K562 (cell line): ENCODE measurements at regions not wholly inside any gene's neighbourhood (a gene's known extent, or its start where the extent isn't known, plus 50 kb on each side); places are given as distances from the start of the nearest gene placed in this dataset.

Source experiments
- ATAC-seq: fragments of 200-7000 bp; cut with Tn5 transposase; 3 replicates; pipeline ENCODE4 v1.9.1; 2020; ENCODE audit warnings: moderate library complexity
- BruUV-seq: library from RNA; stranded (reverse); fragments of 400-500 nt; replicated peaks from 2 replicates; lab custom pipeline; 2021; lab: Mats Ljungman, UMichigan
- CTCF ChIA-PET: fragments of 300-600 bp; formaldehyde crosslinking; extraction: SDS; loops from one replicate; lab custom pipeline; 2021; ENCODE audit warnings: low intra/inter-chr PET ratio; lab: Yijun Ruan, JAX
- POLR2A ChIA-PET: fragments of 300-600, 350-650 bp; sonication (Branson Sonifier 250); formaldehyde crosslinking; extraction: SDS; loops from one replicate; lab custom pipeline; 2021; ENCODE audit warnings: antibody characterized with exemption, inconsistent platforms; lab: Yijun Ruan, JAX
- DNase-seq, 4 experiments: peaks; one replicate each; pipeline versions ENCODE4 v3.0.0 to v3.0.0-alpha.2; 2011 to 2018; ENCODE audit warnings: low spot score in 3 of 4, mixed read lengths in 3 of 4; ENCODE audit errors: extremely low read depth in 1 of 4
- FAIRE-seq: peaks from 2 replicates; lab custom pipeline; 2011; peaks lifted over from hg19 to GRCh38; lab: Jason Lieb, UNC
- H2AFZ ChIP-seq: 2 replicates; pipeline ENCODE4 v1.6.0; 2011; ENCODE audit warnings: low read depth, low read length, control low read depth, inconsistent platforms
- H3K27ac ChIP-seq: fragments of 200-600 bp; 3 replicates; pipeline ENCODE4 v1.8.0; 2011; ENCODE audit warnings: low read depth, mild to moderate bottlenecking, control low read depth, inconsistent platforms, low read length, moderate library complexity, mixed read lengths; ENCODE audit errors: extremely low read depth
- H3K27me3 ChIP-seq, 2 experiments: fragments of 300-600 bp in 1 of 2; 2 replicates in 1 of 2; 3 replicates in 1 of 2; pipeline versions ENCODE4 v1.6.0 to v1.8.0; 2011; ENCODE audit warnings: inconsistent platforms in 2 of 2, low read length in 2 of 2, mild to moderate bottlenecking in 1 of 2, mixed read lengths in 1 of 2, moderate library complexity in 1 of 2; ENCODE audit not compliant: control insufficient read depth in 2 of 2, insufficient read depth in 2 of 2
- H3K36me3 ChIP-seq: fragments of 300-600 bp; 3 replicates; pipeline ENCODE4 v1.8.0; 2011; ENCODE audit warnings: mild to moderate bottlenecking, low read length, inconsistent platforms; ENCODE audit not compliant: control insufficient read depth, insufficient read depth
- H3K4me1 ChIP-seq, 2 experiments: fragments of 200-600 bp in 1 of 2; replicated peaks in 1 of 2; 2 replicates in 1 of 2; 3 replicates in 1 of 2; pipeline versions ENCODE4 v1.5.1 to v1.8.0; 2011; ENCODE audit warnings: inconsistent platforms in 2 of 2, low read length in 2 of 2, mild to moderate bottlenecking in 1 of 2, mixed read lengths in 1 of 2, moderate library complexity in 1 of 2; ENCODE audit not compliant: control insufficient read depth in 2 of 2, insufficient read depth in 2 of 2
- H3K4me2 ChIP-seq: 2 replicates; pipeline ENCODE4 v1.6.1; 2011; ENCODE audit warnings: low read length, control low read depth, inconsistent platforms, mixed read lengths; ENCODE audit not compliant: insufficient read depth
- H3K4me3 ChIP-seq: fragments of 200-600 bp; sonication (generic), shearing (Covaris generic); 2 replicates; pipeline ENCODE4 v1.5.1; 2016; ENCODE audit warnings: control low read depth, inconsistent platforms
- H3K79me2 ChIP-seq: fragments of 200-600 bp; 3 replicates; pipeline ENCODE4 v1.8.0; 2011; ENCODE audit warnings: low read length, inconsistent platforms; ENCODE audit not compliant: control insufficient read depth, insufficient read depth
- H3K9ac ChIP-seq, 2 experiments: 2 replicates each; pipeline versions ENCODE4 v1.6.0 to v1.6.1; 2011; ENCODE audit warnings: low read depth in 2 of 2, low read length in 2 of 2, control low read depth in 1 of 2, inconsistent platforms in 1 of 2, mild to moderate bottlenecking in 1 of 2, mixed read lengths in 1 of 2; ENCODE audit not compliant: insufficient read depth in 1 of 2
- H3K9me1 ChIP-seq: one replicate; pipeline ENCODE4 v1.6.0; 2011; ENCODE audit warnings: inconsistent platforms, mild to moderate bottlenecking, low read length, moderate library complexity; ENCODE audit not compliant: control insufficient read depth, insufficient read depth
- H3K9me3 ChIP-seq: replicated peaks from 2 replicates; pipeline ENCODE4 v1.5.1; 2011; ENCODE audit warnings: low read depth, low read length, inconsistent platforms; ENCODE audit not compliant: control insufficient read depth, insufficient read depth
- H4K20me1 ChIP-seq: replicated peaks from 2 replicates; pipeline ENCODE4 v1.6.1; 2011; ENCODE audit warnings: low read length, inconsistent platforms, mixed read lengths; ENCODE audit not compliant: control insufficient read depth, insufficient read depth
- DDX20 ChIP-seq: fragments of 450-650 bp; IDR thresholded peaks from 2 replicates; pipeline ENCODE4 v1.6.1; 2016; ENCODE audit warnings: missing genetic modification characterization, low read depth, mild to moderate bottlenecking, missing compliant biosample characterization, moderate library complexity
- GTF3C2 ChIP-seq: IDR thresholded peaks from 3 replicates; pipeline ENCODE4 v1.6.1; 2011; ENCODE audit warnings: borderline replicate concordance, mild to moderate bottlenecking, moderate library complexity; ENCODE audit not compliant: insufficient read length; ENCODE audit errors: extremely low read depth
- HDAC8 ChIP-seq: fragments of 450-650 bp; IDR thresholded peaks from 2 replicates; pipeline ENCODE4 v1.6.1; 2016; ENCODE audit warnings: mild to moderate bottlenecking, missing genetic modification characterization, moderate library complexity, missing compliant biosample characterization
- HDGF ChIP-seq: fragments of 450-650 bp; IDR thresholded peaks from 2 replicates; pipeline ENCODE4 v1.6.1; 2016
- HOMEZ ChIP-seq: fragments of 250-450 bp; sonication (Bioruptor Pico); IDR thresholded peaks from 2 replicates; pipeline ENCODE4 v1.4.0; 2020; ENCODE audit warnings: mild to moderate bottlenecking, moderate library complexity
- MCM2 ChIP-seq: fragments of 450-650 bp; IDR thresholded peaks from 2 replicates; pipeline ENCODE4 v1.6.1; 2017; ENCODE audit warnings: low read depth, mild to moderate bottlenecking
- MCM7 ChIP-seq, 2 experiments: fragments of 450-650 bp; IDR thresholded peaks; 2 replicates each; pipeline ENCODE4 v1.6.1; 2016 to 2018
- THRA ChIP-seq: fragments of 450-650 bp; IDR thresholded peaks from 2 replicates; pipeline ENCODE4 v1.6.1; 2017; ENCODE audit warnings: mild to moderate bottlenecking, moderate library complexity
- ZBTB43 ChIP-seq: sonication (generic); formaldehyde crosslinking; IDR thresholded peaks from 2 replicates; pipeline ENCODE4 v1.8.0; 2023; ENCODE audit warnings: mild to moderate bottlenecking, missing genetic modification reagents
- ZFP91 ChIP-seq: sonication (generic); formaldehyde crosslinking; IDR thresholded peaks from 2 replicates; pipeline ENCODE4 v1.8.0; 2022; ENCODE audit warnings: mild to moderate bottlenecking, missing genetic modification reagents
- ZNF436 ChIP-seq: fragments of 250-450, 450-650 bp; sonication (Bioruptor Pico); formaldehyde crosslinking; IDR thresholded peaks from 2 replicates; pipeline ENCODE4 v1.7.0; 2020; ENCODE audit warnings: mild to moderate bottlenecking
- ZNF586 ChIP-seq: fragments of 450-650 bp; formaldehyde crosslinking; conservative IDR thresholded peaks from 2 replicates; pipeline ENCODE4 v1.4.0; 2020; ENCODE audit warnings: mild to moderate bottlenecking, moderate library complexity
- WGBS: fragments of 100-300 bp; shearing (Covaris generic); methylation state at CpG from one replicate; pipeline ENCODE4 v1.1.6; 2016; ENCODE audit warnings: low coverage, mixed read lengths; ENCODE audit not compliant: insufficient coverage; ENCODE audit errors: missing lambda C conversion rate; 5-methylcytosine and 5-hydroxymethylcytosine counted together
- in situ Hi-C: fragments of 300-500 bp; cut with MboI; formaldehyde crosslinking; loops from 4 replicates; pipeline ENCODE4 v1.15.0; 2018; ENCODE audit warnings: inconsistent platforms, mixed read lengths
- intact Hi-C: fragments of 100-400 bp; cut with micrococcal nuclease; formaldehyde crosslinking; loops from 2 replicates; pipeline ENCODE4 v1.14.2; 2022

- TF ChIP-seq DDX20 (peak; percentile 93), HDAC8 (tag) (peak; percentile 94), ZNF586 (CRISPR knock-in tag) (peak; percentile 76; the same call in 1 of the 2 replicates)
Measured at GRCh38 chr2:12083713-12084419, 337.4 kb downstream of the LPIN1 start (continued).

GRCh38 chr2:12087175-12087574, 340.7 kb downstream of the LPIN1 start:
- no peaks in the 10 kb centered on the region for H3K9me1 ChIP-seq
- no peaks in the 10 kb centered on the region for H4K20me1 ChIP-seq
- POLR2A ChIA-PET, result interaction anchor here (0.6 kb wide), 1 partner anchor 487 kb away, joined by 3 read pairs; no protein-coding TSS in a partner anchor
- no peaks in the 10 kb centered on the region for H3K79me2 ChIP-seq
- H2AFZ ChIP-seq, result no peak overlapping the region
- H3K9ac ChIP-seq, result no peak overlapping the region
- in situ Hi-C loops, result no loop called here
- H3K27ac ChIP-seq, result no peak overlapping the region
- H3K4me1 ChIP-seq, result peaks cover 3 to 6% of the 10 kb centered on the region in 2 experiments; a peak in 3 of 5 replicates
- DNase-seq, result no peak
- FAIRE-seq, result no peak
- 34% methylated on average over 2 of the region's 2 CpGs for WGBS
- CTCF ChIA-PET, result no interaction called here
- no peak overlapping the region for H3K4me3 ChIP-seq
- H3K36me3 ChIP-seq, result no peaks in the 10 kb centered on the region
- no peak overlapping the region for H3K4me2 ChIP-seq
- no peak for ATAC-seq
- no peaks in the 10 kb centered on the region for H3K9me3 ChIP-seq
- BruUV-seq, result no TSS peak
- intact Hi-C loops, result no loop called here
- H3K27me3 ChIP-seq, result no peaks in the 10 kb centered on the region
- no peak for TF ChIP-seq ZNF436 (CRISPR knock-in tag)
- no peak for TF ChIP-seq MCM7 (IDR thresholded peaks at IDR 0.05)
- no peak for TF ChIP-seq ZFP91 (CRISPR knock-in tag)
- TF ChIP-seq THRA, result no peak
- TF ChIP-seq MCM2, result no peak
- TF ChIP-seq GTF3C2, result no peak
- no peak for TF ChIP-seq HDGF
- no peak for TF ChIP-seq HOMEZ (CRISPR knock-in tag)
- no peak for TF ChIP-seq ZBTB43 (CRISPR knock-in tag)
